H1 (cell line): ENCODE measurements at regions not wholly inside any gene's neighbourhood (a gene's known extent, or its start where the extent isn't known, plus 50 kb on each side); places are given as distances from the start of the nearest gene placed in this dataset.

Source experiments
- CHD2 ChIP-seq: IDR thresholded peaks from 2 replicates; pipeline ENCODE4 v1.6.1; 2012; ENCODE audit warnings: low read length, improper control_type of control experiment
- CHD7 ChIP-seq: fragments of 300-600 bp; sonication (generic); IDR thresholded peaks from 2 replicates; pipeline ENCODE4 v1.7.1; 2012; ENCODE audit warnings: low read length, moderate library complexity, mild to moderate bottlenecking, inconsistent platforms; ENCODE audit not compliant: insufficient replicate concordance
- FOSL1 ChIP-seq: IDR thresholded peaks from 2 replicates; pipeline ENCODE4 v1.6.1; 2011; ENCODE audit warnings: mild to moderate bottlenecking, low read depth, low read length, moderate library complexity; ENCODE audit not compliant: insufficient read depth
- HDAC6 ChIP-seq: IDR thresholded peaks from one replicate; pipeline ENCODE4 v1.7.1; 2012; ENCODE audit warnings: low read depth, mild to moderate bottlenecking, inconsistent platforms, low read length, moderate library complexity
- NANOG ChIP-seq: IDR thresholded peaks from 2 replicates; pipeline ENCODE4 v1.6.1; 2011; ENCODE audit warnings: low read length, low read depth, mild to moderate bottlenecking, inconsistent platforms; ENCODE audit not compliant: insufficient read depth, poor library complexity, severe bottlenecking
- SAP30 ChIP-seq: fragments of 300-600 bp; sonication (generic); IDR thresholded peaks from 2 replicates; pipeline ENCODE4 v1.7.1; 2012; ENCODE audit warnings: low read length, moderate library complexity, mild to moderate bottlenecking, inconsistent platforms; ENCODE audit not compliant: insufficient read depth, insufficient replicate concordance
- SP1 ChIP-seq: IDR thresholded peaks from 2 replicates; pipeline ENCODE4 v1.6.1; 2011; ENCODE audit warnings: low read depth, low read length
- TAF7 ChIP-seq: optimal IDR thresholded peaks from 2 replicates; pipeline ENCODE3; 2011; ENCODE audit warnings: low read depth, mild to moderate bottlenecking, inconsistent platforms, low read length, moderate library complexity, borderline replicate concordance
- TBP ChIP-seq: IDR thresholded peaks from 2 replicates; pipeline ENCODE4 v1.6.1; 2011; ENCODE audit warnings: low read depth, low read length, improper control_type of control experiment
- TF ChIP-seq, protein P1 (sequence below), 3 experiments: IDR thresholded peaks; 1 replicate in 2 of 3; 2 replicates in 1 of 3; pipeline versions ENCODE4 v1.5.1 to v1.6.1; 2011; ENCODE audit warnings: low read length in 3 of 3, mild to moderate bottlenecking in 3 of 3, inconsistent platforms in 2 of 3, low read depth in 1 of 3, moderate library complexity in 1 of 3; ENCODE audit not compliant: insufficient read depth in 1 of 3; ENCODE audit errors: control extremely low read depth in 1 of 3

- no peak for TF ChIP-seq CHD7
- TF ChIP-seq NANOG: no peak
- no peak for TF ChIP-seq SP1
- TF ChIP-seq, protein P1, sequence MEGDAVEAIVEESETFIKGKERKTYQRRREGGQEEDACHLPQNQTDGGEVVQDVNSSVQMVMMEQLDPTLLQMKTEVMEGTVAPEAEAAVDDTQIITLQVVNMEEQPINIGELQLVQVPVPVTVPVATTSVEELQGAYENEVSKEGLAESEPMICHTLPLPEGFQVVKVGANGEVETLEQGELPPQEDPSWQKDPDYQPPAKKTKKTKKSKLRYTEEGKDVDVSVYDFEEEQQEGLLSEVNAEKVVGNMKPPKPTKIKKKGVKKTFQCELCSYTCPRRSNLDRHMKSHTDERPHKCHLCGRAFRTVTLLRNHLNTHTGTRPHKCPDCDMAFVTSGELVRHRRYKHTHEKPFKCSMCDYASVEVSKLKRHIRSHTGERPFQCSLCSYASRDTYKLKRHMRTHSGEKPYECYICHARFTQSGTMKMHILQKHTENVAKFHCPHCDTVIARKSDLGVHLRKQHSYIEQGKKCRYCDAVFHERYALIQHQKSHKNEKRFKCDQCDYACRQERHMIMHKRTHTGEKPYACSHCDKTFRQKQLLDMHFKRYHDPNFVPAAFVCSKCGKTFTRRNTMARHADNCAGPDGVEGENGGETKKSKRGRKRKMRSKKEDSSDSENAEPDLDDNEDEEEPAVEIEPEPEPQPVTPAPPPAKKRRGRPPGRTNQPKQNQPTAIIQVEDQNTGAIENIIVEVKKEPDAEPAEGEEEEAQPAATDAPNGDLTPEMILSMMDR (IDR thresholded peaks at IDR 0.05; ENCODE audit: control extremely low read depth in 1 of 3, insufficient read depth in 1 of 3, low read depth in 1 of 3, low read length in 3 of 3): no peak
- TF ChIP-seq FOSL1: no peak
- TF ChIP-seq TBP: no peak
- TF ChIP-seq SAP30: no peak
- no peak for TF ChIP-seq HDAC6
- no peak for TF ChIP-seq CHD2
- TF ChIP-seq TAF7: no peak
Measured at GRCh38 chr10:34872820-34873219, 57.7 kb upstream of the PARD3 start (continued).
